ENCODE measurements at regions not wholly inside any gene's neighbourhood (a gene's known extent, or its start where the extent isn't known, plus 50 kb on each side); places are given as distances from the start of the nearest gene placed in this dataset.

DNA sequence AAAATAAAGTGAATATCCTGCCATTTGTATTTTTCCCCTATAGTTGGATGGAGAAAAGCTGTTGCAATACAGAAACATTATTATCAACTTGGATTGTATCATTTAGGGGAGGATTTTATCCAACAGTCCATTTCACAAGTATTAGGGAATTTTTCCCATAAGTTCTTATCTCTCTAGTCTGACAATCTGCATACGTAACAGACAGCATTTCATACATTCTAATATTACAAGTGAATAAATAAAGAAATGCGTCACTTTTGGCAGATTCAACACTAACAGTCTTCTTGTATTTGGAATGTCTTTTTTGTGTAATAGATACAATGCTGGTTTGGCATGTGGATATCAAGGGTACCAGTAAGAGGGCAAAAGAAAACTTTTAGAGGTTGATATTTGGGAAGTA, 795.3 kb upstream of the ARRDC4 start:
- no peak for DNase-seq (ENCODE audit: extremely low spot score, unreplicated experiment)

DNA sequence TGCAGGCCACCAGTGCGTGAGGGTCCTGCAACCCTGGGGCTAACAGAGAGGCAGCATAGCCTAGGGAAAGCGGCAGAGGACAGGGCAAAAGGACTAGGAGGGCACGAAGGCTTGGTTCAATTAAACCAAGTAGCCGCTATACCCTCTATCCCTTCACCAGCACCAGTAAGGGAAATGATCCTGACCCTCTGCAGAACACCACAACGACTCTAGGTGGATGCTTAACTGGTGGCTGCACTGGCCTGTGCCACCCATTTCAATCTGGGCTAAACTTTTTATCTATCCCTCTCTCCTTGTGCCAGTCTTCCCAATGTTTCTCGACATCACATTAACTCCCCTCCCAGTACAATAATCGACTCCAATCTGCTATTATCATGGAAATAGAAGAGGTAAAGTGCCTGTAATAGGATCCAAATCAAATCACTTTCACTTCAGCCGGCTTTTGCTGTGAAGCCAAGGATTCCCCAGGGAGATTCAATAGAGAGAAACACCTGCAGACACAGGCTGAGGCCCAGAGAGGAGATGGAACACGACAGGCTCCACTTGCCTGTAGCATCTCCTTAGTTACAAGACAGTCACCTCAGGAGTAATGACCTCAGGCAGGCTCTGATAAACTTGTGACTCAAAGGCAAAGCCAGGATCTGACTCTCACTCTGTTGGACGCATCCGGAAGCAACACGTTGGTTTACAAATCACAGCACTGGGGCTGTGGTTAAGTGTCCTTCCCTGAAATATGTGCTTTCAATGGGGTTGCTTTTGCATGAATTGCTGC, 791.6 kb upstream of the ARRDC4 start:
- Mint-ChIP-seq H3K36me3 (ENCODE audit: unreplicated experiment) (no peaks in the 10 kb centered on the region), H3K27ac (ENCODE audit: unreplicated experiment) (no peak overlapping the region)
- no peak for DNase-seq (ENCODE audit: extremely low spot score, unreplicated experiment)

More for the DNA sequence above, 795.3 kb upstream of the ARRDC4 start:
- Mint-ChIP-seq H3K4me1 (ENCODE audit: unreplicated experiment) (no peaks in the 10 kb centered on the region), H3K27ac (ENCODE audit: unreplicated experiment) (no peak overlapping the region), H3K36me3 (ENCODE audit: unreplicated experiment) (no peaks in the 10 kb centered on the region), H3K27me3 (ENCODE audit: unreplicated experiment) (no peaks in the 10 kb centered on the region), H3K9me3 (ENCODE audit: unreplicated experiment) (peaks cover 5% of the 10 kb centered on the region), H3K4me3 (ENCODE audit: unreplicated experiment) (no peak overlapping the region)
- TF ChIP-seq CTCF (IDR thresholded peaks at IDR 0.05) = no peak

GRCh38 chr15:97171556-97171955, 788.9 kb upstream of the ARRDC4 start:
- Mint-ChIP-seq H3K9me3 (ENCODE audit: unreplicated experiment) (no peaks in the 10 kb centered on the region), H3K27ac (ENCODE audit: unreplicated experiment) (no peak overlapping the region), H3K4me1 (ENCODE audit: unreplicated experiment) (no peaks in the 10 kb centered on the region), H3K36me3 (ENCODE audit: unreplicated experiment) (no peaks in the 10 kb centered on the region), H3K4me3 (ENCODE audit: unreplicated experiment) (no peak overlapping the region), H3K27me3 (ENCODE audit: unreplicated experiment) (no peaks in the 10 kb centered on the region)
- no peak for DNase-seq (ENCODE audit: extremely low spot score, unreplicated experiment)
- no peak for TF ChIP-seq CTCF (IDR thresholded peaks at IDR 0.05)

More for the DNA sequence above, 791.6 kb upstream of the ARRDC4 start:
- H3K4me1 Mint-ChIP-seq (ENCODE audit: unreplicated experiment) = no peaks in the 10 kb centered on the region
- peaks cover 5% of the 10 kb centered on the region for H3K9me3 Mint-ChIP-seq (ENCODE audit: unreplicated experiment)
- H3K4me3 Mint-ChIP-seq (ENCODE audit: unreplicated experiment) = no peak overlapping the region
- TF ChIP-seq CTCF (IDR thresholded peaks at IDR 0.05) = no peak
- H3K27me3 Mint-ChIP-seq (ENCODE audit: unreplicated experiment) = no peaks in the 10 kb centered on the region

DNA sequence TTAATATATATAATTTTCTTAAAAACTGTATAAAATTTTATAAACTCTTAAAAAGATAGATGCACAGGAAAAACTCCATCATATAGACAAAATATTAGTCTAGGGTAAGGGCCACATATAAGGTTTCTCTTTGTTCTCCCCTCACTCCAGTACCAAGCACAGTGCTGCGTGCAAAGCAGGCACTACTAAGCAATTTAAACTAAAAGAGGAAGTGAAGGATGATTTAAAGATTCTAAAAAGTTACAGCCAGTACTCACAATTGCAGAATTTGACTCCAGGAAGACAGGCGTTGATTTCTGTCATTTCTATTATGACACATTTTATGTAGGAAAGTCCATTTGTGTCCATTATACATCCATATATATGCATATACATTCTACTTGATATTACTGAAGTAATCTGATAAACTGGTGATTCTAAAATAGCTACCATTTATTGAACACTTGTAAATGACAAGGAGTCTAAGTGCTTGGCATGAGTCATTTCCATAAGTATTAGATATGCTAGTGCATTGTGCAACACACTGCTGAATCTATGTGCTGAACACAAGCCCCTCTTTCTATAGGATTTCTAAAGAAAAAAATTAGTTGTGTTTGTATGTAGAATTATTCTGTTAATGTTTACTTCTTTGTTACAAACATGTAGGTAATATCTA, 785.5 kb upstream of the ARRDC4 start:
- TF ChIP-seq CTCF (IDR thresholded peaks at IDR 0.05) = no peak
- H3K36me3 Mint-ChIP-seq (ENCODE audit: unreplicated experiment) = no peaks in the 10 kb centered on the region
- H3K9me3 Mint-ChIP-seq (ENCODE audit: unreplicated experiment) = no peaks in the 10 kb centered on the region
- H3K27me3 Mint-ChIP-seq (ENCODE audit: unreplicated experiment) = no peaks in the 10 kb centered on the region
- H3K27ac Mint-ChIP-seq (ENCODE audit: unreplicated experiment) = no peak overlapping the region
- no peak for DNase-seq (ENCODE audit: extremely low spot score, unreplicated experiment)
- H3K4me3 Mint-ChIP-seq (ENCODE audit: unreplicated experiment) = no peak overlapping the region
- peaks cover 5% of the 10 kb centered on the region for H3K4me1 Mint-ChIP-seq (ENCODE audit: unreplicated experiment)

DNA sequence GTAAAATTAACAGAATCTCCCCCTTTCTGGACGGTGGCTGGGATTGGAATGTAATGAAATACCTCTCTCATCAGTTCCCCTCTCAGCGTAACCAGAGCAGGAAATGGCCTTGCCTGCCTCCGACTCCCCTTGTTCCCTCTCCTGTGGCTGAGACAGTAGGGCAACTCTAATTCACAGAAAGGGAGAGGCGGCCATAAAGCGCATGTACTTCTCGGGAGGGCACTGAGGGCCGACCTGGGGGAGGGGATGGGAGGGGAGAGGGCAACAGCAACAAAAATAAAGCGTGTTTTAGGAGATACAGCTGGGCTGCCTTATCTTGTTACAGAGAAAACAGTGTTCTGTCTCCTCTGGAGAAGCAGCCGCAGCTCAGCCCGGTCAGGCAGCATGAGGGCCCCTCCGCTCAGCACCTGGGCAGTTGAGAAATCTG, 783.3 kb upstream of the ARRDC4 start:
- peaks cover 5% of the 10 kb centered on the region for H3K4me1 Mint-ChIP-seq (ENCODE audit: unreplicated experiment)
- DNase-seq (ENCODE audit: extremely low spot score, unreplicated experiment) = no peak
- no peak for TF ChIP-seq CTCF (IDR thresholded peaks at IDR 0.05)
- H3K27me3 Mint-ChIP-seq (ENCODE audit: unreplicated experiment) = no peaks in the 10 kb centered on the region
- no peaks in the 10 kb centered on the region for H3K36me3 Mint-ChIP-seq (ENCODE audit: unreplicated experiment)
- no peak overlapping the region for H3K4me3 Mint-ChIP-seq (ENCODE audit: unreplicated experiment)
- no peak overlapping the region for H3K27ac Mint-ChIP-seq (ENCODE audit: unreplicated experiment)
- H3K9me3 Mint-ChIP-seq (ENCODE audit: unreplicated experiment) = no peaks in the 10 kb centered on the region

Data from osteocyte (in vitro differentiated cells).